ENCODE measurements at regions not wholly inside any gene's neighbourhood (a gene's known extent, or its start where the extent isn't known, plus 50 kb on each side); places are given as distances from the start of the nearest gene placed in this dataset.

DNA sequence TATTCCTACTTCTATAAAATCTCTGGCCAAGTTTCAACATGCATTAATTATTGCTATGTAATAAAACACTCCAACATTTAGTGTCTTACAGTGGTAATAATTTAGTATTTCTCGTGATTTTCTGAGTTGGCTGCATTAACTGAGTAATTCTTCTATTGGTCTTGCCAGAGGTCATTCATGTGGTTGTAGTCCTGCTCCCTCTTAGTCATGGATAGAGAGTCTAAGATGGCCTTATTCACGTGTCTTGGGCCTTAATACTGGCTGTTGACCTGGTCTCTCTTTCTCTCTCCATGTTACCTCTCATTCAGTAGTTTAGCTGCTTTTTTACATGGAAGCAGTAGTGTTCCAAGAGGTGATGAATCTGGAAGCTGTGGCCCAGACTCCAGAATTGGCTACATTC, 140.1 kb upstream of the ZBTB20 start:
- Histone ChIP-seq H3K9ac (no peak overlapping the region), H3K36me3 (ENCODE audit: insufficient read depth) (no peaks in the 10 kb centered on the region), H3K27ac (no peak overlapping the region), H2AFZ (ENCODE audit: low read depth) (no peak overlapping the region), H3K4me1 (ENCODE audit: low read depth, poor library complexity, severe bottlenecking) (no peaks in the 10 kb centered on the region), H3K4me3 (IDR thresholded peaks at IDR 0.05; ENCODE audit: insufficient read depth, low read depth, low read length) (no peak overlapping the region), H3K4me2 (no peak overlapping the region), H3K27me3 (ENCODE audit: insufficient read depth, low read depth) (no peaks in the 10 kb centered on the region), H4K20me1 (ENCODE audit: insufficient read depth) (no peaks in the 10 kb centered on the region), H3K79me2 (ENCODE audit: insufficient read depth, low read depth) (no peaks in the 10 kb centered on the region)
- TF ChIP-seq, protein P1, sequence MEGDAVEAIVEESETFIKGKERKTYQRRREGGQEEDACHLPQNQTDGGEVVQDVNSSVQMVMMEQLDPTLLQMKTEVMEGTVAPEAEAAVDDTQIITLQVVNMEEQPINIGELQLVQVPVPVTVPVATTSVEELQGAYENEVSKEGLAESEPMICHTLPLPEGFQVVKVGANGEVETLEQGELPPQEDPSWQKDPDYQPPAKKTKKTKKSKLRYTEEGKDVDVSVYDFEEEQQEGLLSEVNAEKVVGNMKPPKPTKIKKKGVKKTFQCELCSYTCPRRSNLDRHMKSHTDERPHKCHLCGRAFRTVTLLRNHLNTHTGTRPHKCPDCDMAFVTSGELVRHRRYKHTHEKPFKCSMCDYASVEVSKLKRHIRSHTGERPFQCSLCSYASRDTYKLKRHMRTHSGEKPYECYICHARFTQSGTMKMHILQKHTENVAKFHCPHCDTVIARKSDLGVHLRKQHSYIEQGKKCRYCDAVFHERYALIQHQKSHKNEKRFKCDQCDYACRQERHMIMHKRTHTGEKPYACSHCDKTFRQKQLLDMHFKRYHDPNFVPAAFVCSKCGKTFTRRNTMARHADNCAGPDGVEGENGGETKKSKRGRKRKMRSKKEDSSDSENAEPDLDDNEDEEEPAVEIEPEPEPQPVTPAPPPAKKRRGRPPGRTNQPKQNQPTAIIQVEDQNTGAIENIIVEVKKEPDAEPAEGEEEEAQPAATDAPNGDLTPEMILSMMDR (conservative IDR thresholded peaks at IDR 0.05; ENCODE audit: low read depth, low read length), result no peak

DNA sequence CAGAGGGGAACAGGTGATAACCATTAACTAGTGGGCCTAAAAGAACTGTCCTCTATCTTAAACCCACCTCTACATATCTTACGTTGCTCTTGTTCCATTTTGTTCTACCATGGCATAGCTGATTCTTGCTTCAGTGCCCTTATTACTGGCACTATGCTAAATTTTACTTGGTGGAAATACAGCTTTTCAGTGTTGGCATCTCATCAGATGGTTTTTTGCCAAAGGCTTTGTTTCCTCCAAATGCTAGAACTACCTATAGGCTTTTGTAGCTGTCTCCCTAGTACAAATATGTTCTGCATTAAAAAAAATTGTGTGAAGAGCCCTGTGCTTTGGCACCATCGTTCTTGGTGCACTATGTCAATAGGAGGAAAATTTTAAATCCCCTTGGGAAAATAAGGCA, 145.0 kb upstream of the ZBTB20 start:
- H2AFZ ChIP-seq (ENCODE audit: low read depth), result no peak overlapping the region
- no peaks in the 10 kb centered on the region for H3K4me1 ChIP-seq (ENCODE audit: low read depth, poor library complexity, severe bottlenecking)
- H3K4me3 ChIP-seq (IDR thresholded peaks at IDR 0.05; ENCODE audit: insufficient read depth, low read depth, low read length), result no peak overlapping the region
- H4K20me1 ChIP-seq (ENCODE audit: insufficient read depth), result no peaks in the 10 kb centered on the region
- no peak overlapping the region for H3K9ac ChIP-seq
- H3K4me2 ChIP-seq, result no peak overlapping the region
- no peaks in the 10 kb centered on the region for H3K79me2 ChIP-seq (ENCODE audit: insufficient read depth, low read depth)
- TF ChIP-seq, protein P1 (conservative IDR thresholded peaks at IDR 0.05; ENCODE audit: low read depth, low read length), result no peak
- H3K27me3 ChIP-seq (ENCODE audit: insufficient read depth, low read depth), result no peaks in the 10 kb centered on the region
- no peak overlapping the region for H3K27ac ChIP-seq
- no peaks in the 10 kb centered on the region for H3K36me3 ChIP-seq (ENCODE audit: insufficient read depth)

DNA sequence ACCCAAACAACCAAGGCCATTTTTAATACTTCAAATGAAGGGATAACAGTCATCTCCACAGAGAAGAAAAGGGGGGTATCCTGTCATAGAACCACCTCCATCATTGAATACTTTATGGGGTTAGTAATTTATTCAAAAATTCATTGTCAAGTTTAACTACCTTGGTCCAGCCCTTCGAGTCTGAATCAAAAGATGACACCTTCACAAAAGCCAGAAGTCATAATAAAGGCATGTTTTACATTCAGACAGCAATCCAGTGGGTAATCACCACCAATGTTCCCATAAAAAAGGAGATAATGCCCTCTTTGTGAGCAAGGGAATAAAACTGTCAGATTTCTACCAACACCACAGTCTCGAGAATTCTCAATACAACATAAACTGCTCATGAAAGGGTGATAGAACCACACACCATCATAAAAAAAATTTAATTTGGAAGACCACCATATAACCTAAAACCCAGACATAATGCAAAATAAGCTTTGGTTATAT, 145.6 kb upstream of the ZBTB20 start:
- H3K4me1 ChIP-seq (ENCODE audit: low read depth, poor library complexity, severe bottlenecking), result no peaks in the 10 kb centered on the region
- no peak overlapping the region for H3K4me2 ChIP-seq
- no peaks in the 10 kb centered on the region for H4K20me1 ChIP-seq (ENCODE audit: insufficient read depth)
- H3K4me3 ChIP-seq (IDR thresholded peaks at IDR 0.05; ENCODE audit: insufficient read depth, low read depth, low read length), result no peak overlapping the region
- H3K36me3 ChIP-seq (ENCODE audit: insufficient read depth), result no peaks in the 10 kb centered on the region
- no peak overlapping the region for H3K27ac ChIP-seq
- no peak overlapping the region for H3K9ac ChIP-seq
- H2AFZ ChIP-seq (ENCODE audit: low read depth), result no peak overlapping the region
- TF ChIP-seq, protein P1 (conservative IDR thresholded peaks at IDR 0.05; ENCODE audit: low read depth, low read length), result no peak
- H3K79me2 ChIP-seq (ENCODE audit: insufficient read depth, low read depth), result no peaks in the 10 kb centered on the region
- no peaks in the 10 kb centered on the region for H3K27me3 ChIP-seq (ENCODE audit: insufficient read depth, low read depth)

DNA sequence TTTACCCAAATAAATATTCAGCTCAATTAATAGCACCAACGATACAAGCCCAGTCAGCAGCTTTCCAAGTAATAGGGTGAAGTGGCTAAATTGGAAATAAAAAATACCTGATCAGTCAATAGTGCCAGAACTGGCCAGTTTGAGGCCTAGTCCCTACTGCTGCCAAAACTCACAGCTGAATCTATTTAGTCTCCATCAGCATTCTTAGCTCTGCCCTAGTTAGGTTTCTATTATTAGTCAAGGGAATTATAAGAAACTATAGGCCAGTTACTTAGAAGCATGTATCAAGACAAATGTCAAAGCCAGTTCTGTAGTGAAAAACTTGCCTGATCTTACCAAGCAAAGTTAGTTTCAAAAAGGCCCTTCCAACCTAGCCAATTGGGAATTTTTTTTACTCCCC, 146.2 kb upstream of the ZBTB20 start:
- Histone ChIP-seq H3K4me1 (ENCODE audit: low read depth, poor library complexity, severe bottlenecking) (no peaks in the 10 kb centered on the region), H3K79me2 (ENCODE audit: insufficient read depth, low read depth) (no peaks in the 10 kb centered on the region), H4K20me1 (ENCODE audit: insufficient read depth) (no peaks in the 10 kb centered on the region), H2AFZ (ENCODE audit: low read depth) (no peak overlapping the region), H3K27me3 (ENCODE audit: insufficient read depth, low read depth) (no peaks in the 10 kb centered on the region), H3K27ac (no peak overlapping the region), H3K4me2 (no peak overlapping the region), H3K4me3 (IDR thresholded peaks at IDR 0.05; ENCODE audit: insufficient read depth, low read depth, low read length) (no peak overlapping the region), H3K9ac (no peak overlapping the region), H3K36me3 (ENCODE audit: insufficient read depth) (no peaks in the 10 kb centered on the region)
- TF ChIP-seq, protein P1 (conservative IDR thresholded peaks at IDR 0.05; ENCODE audit: low read depth, low read length), result no peak
